ENCODE measurements at regions not wholly inside any gene's neighbourhood (a gene's known extent, or its start where the extent isn't known, plus 50 kb on each side); places are given as distances from the start of the nearest gene placed in this dataset.
"Not testable (repeated sequence)": the region's sequence is repeated elsewhere in the genome, so short reads cannot be mapped to it uniquely, and the experiment has no call there.

DNA sequence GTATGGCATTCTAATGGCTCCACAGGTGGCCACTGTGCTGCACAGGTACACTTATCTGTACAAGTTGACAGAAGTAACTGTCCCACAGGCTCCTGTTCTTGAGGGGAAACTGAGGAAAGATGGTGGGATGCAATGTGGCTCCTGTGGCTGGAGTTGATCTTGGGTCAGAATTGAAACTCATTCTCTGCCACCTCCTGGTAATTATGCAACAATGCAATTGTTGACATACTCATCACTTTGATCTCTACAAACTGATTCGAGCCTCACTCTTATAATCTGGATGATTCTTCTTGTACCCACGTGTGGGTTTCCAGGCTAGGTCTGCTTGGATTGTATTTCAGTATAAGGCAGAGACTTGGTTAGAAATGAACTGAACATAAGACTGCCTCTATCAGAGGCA lies 148.8 kb downstream of the CCNG2 start:
- DNase-seq (ENCODE audit: low spot score): no peak

DNA sequence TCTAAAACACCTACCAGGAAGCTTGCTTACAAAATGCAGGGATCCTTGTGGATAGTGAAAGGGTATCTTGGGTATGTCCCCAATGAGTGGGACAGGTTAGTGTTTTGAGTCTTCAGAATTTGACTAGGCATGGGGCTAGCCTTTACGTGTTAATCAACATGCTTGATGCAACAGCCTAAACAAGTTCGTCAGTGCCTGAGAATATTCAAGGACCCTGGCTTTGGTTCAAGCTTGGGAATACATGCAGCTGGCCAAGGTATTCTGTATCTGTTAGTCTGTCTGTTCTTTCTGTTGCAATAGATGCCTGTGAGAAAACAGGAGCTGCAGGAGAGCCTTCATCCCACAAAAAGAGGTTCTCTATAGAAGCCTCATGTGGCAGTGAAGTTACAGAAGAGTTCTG lies 149.5 kb downstream of the CCNG2 start:
- no peak for DNase-seq (ENCODE audit: low spot score)

DNA sequence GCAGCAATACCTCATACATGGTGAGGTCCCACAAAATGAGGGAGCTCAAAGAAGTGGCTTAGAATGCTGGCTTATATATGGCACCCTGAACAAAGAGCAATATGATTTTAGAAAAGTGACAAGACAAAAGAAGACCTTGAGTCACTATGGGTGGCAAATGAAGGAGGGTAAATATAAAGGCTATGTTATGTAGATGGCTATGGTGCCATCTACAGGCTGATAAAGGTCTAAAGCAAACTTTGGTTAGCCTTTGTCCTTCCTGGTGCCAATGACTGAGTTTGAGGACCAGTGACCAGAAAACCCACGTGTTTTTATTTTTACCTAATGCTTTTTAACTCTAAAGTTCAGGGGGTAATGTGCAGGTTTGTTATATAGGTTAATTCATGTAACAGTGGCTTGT lies 151.8 kb downstream of the CCNG2 start:
- peak; percentile 6 for DNase-seq (ENCODE audit: low spot score)

DNA sequence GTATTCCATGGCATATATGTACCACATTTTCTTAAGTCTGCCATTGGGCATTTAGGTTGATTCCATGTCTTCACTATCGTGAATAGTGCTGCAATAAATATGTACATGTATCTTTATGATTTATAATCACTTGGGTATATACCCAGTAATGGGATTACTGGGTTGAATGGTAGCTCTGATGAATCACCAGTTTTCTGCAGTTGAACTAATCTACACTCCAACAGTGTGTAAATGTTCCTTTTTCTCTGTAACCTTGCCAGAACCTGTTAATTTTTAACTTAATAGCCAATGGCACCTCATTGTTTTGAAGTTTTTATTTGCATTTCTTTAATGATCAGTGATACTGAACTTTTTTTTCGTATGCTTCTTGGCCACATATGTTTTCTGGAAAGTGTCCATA lies 152.5 kb downstream of the CCNG2 start:
- no peak for DNase-seq (ENCODE audit: low spot score)

DNA sequence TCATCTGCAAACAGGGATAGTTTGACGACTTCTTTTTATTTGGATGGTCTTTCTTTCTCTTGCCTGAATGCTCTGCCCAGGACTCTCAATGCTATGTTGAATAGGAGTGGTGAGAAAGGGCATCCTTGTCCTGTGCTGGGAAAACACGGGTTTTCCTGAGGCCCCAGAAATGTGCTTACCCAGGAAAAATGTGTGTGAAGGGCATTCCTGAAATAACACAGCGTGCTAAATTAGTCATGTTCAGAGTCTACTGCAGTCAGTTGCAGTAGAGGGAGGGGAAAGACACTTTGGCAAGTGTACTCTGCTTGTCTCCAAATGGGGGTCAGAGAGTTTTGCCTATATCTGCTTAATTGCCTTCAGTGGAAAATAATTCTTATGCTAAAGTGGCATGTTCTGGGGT lies 153.9 kb downstream of the CCNG2 start:
- DNase-seq (ENCODE audit: low spot score): no peak

DNA sequence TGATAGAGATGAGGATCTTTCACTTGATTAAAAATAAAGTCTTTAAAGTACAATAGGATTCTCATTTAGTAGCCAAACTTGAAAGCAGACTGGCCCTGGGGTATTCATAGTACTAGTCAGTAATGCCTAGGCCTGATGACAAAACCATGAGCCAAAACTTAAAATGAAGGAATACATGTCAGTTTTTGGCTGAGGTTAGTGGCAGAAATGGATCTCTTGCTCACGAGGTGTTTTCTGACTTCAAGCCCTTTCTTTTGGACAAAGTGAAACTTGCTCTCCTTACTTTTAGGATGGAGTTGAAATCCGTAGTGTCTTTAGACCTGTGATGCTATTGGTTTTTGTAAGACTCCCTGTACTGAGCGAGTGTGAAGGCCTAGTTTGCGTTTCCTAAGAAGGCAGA lies 157.7 kb downstream of the CCNG2 start:
- no peak for DNase-seq (ENCODE audit: low spot score)

DNA sequence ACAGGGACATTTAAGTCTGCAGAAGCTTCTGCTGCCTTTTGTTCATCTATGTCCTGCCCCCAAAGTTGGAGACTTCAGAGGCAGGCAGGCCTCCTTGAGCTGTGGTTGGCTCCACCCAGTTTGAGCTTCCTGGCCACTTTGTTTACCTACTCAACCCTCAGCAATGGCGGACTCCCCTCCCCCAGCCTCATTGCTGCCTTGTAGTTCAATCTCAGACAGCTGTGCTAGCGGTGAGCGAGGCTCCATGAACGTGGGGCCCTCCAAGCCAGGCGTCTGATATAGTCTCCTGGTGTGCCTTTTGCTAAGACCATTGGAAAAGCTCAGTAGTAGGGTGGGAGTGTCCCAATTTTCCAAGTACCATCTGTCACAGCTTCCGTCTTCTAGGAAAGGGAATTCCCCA lies 170.1 kb downstream of the CCNG2 start:
- DNase-seq (ENCODE audit: low spot score): no peak

DNA sequence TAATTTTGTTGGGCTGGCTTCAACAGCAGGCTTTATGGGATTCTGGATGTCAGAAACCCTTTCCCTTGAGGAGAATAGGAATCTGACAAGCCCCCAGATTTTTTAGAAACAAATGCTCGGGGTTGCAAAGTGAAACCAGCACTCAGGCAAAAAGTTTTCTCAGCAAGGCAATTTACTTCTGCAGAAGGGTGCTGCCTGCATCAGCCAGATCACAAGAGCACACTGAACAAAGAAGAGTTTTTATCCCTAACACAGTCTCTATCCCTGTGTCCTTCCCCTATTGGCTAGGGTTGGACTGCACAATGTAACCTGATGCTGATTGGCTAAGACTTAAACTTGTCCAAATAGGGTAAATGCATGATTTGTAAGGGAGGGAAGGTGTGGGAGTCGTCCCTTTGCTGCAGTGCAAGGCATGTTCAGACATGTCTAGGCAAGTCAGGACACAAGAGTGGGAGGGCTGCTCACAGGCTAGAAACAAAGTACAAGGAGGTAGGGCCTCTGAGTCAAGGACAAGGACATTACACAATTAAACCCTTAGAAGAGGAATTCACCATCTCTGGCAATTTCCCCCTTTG lies 175.8 kb downstream of the CCNG2 start:
- no peak for DNase-seq (ENCODE audit: low spot score)

DNA sequence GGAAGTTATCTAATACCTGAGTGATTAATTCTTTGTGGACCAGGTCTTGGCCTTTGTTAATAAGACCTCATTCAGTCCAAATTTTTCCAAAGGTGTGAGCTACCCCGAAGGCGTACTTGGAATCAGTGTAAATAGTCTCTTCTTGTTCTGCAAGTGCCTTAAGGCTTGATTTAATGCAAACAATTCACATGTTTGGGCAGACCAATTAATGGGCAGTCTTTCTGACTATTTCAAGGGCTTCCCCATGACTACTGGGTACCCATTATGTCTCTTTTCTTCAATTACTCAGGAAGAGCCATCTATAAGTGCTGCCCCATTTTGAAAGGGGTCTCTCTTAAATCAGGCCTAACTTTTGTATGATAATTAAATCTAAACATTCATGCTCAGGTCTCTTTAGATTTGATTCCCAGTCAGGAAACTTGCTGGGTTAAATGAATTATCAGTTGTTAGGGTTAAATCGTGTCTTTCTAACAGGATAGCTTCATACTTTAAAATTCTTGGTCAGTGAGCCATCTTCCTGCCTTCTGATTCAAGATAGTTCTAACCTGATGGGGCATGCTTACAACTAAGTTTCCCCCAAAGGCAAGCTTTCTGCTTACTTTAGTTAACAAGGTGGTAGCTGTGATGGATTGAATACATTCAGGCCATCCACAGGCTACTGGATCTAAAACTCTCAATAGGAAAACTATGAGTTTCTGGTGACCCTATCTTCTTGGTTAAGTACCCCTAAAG lies 179.6 kb downstream of the CCNG2 start:
- no peak for DNase-seq (ENCODE audit: low spot score)

DNA sequence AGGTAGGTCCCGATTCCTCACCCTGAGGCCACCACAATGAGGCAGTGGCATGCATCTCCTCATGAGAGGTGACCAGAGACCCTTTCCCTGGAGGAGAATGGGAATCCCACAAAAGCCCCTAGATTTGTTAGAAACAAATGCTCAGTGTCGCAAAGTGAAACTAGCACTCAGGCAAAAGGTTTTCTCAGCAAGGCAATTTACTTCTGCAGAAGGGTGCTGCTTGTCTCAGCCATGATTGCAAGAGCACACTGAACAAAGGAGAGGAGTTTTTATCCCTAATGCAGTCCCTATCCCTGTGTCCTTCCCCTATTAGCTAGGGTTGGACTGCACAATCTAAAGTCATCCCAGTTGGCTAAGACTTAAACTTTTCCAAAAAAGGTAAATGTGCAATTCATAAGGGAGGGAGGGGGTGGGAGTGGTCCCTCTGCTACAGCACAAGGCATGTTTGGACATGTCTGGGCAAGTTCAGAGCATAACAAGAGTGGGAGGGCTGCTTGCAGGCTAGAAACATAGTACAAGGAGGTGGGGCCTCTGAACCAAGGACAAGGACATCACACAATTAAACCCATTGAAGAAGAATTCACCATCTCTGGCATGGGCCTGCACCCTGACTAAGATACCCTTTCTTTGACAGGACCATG lies 185.3 kb downstream of the CCNG2 start:
- no peak for DNase-seq (ENCODE audit: low spot score)

DNA sequence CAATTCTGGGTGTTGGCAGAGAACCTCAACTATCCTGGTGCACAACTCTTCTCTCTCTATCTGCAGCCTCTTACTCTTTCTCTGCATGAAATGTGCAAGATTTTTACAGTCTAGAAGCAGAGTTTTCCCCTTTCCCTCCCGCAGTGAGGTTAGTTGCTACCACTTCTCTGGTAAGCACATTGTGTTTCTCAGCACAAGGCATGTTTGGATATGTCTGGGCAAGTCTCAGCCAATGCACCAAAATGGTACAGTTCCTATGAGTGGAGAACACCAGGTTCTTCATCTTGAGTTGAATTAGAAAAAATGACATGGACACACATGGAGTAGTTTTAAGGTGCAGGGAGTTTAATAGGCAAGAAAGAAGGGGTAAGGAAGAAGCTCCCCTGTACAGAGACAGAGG lies 187.0 kb downstream of the CCNG2 start:
- DNase-seq (ENCODE audit: low spot score): no peak

DNA sequence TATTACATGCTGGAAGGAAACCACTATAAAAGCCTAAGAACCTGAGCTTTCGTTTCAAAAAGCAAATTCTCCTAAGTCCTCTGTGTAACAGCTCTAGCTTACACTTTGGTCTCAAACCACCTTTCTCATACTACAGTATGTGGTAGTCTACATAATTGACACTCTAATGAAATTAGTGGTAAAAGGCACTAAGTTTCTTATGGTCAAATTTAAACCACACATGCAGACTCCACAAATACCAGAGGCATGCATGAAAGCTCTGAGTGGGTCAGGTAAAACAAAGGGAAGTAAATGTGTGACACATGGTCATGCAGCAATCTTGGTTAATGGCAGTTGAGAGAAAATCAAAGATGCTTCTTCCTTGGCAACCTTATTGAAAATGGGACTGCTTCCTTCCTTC lies 187.8 kb downstream of the CCNG2 start:
- DNase-seq (ENCODE audit: low spot score): no peak

DNA sequence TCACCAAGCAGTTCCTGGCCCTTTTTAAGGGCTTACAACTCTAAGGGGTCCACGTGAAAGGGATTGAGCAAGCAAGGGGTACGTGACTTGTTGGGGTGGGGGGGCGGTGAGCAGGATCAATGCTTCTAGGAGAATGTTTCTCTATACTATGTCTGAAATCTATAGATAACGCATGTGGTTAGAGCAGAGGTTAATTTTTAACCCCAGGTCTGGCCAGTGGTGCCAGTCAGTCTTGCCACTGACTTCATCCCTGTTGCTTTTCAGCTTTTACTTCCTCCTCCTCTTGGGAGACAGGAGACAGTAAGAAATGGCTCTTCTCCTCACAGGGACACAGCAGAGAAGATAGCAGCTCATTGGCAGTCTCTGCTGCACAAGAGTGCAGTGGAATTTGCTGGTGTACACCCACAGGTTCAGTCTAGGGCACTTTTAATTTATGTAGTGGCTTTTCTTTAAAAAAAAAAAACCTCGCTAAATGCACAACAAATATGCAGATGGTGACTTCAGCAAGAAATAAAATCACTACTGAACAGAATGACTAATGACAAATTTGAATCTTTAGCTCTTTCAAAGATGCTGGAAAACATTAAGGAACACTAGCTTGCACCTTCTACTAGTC lies 190.5 kb downstream of the CCNG2 start:
- no peak for DNase-seq (ENCODE audit: low spot score)

DNA sequence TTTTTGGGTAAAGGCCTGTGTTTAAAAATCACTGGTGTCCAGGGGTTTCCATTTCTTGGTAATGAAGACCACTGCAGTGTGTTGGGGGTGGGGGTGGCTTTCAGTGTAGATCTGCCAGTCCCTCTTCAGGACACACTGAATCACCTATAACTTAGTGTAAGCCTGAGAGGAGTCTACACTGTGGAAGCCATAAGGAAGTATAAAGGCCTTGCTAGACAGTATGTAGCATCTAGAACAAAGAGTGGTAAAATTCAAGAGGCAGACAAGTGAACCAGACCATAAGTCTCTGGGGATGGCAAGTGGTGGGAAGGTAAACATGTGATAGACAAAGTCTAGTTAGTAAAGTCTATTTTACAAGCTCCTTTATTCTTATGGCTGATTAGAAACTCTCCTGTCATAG lies 191.8 kb downstream of the CCNG2 start:
- DNase-seq (ENCODE audit: low spot score): no peak

DNA sequence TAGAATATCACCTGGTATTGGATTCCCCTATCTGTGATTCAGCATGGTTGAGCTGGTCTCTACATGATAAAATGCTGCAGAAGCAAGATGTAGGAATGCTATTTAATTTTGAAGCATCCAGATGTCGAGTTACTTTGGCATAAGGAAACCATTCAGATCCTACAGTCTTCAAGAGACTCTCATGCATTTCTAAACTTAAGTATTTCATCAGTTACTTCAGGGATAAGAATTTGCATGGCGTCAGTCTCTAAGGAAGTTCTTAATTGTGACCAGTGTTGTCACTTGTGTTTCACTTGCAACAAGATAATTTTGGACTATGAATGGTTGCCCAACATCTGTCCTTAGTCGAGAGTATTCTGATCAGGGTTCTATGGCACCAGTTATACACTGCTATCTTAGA lies 192.4 kb downstream of the CCNG2 start:
- no peak for DNase-seq (ENCODE audit: low spot score)

DNA sequence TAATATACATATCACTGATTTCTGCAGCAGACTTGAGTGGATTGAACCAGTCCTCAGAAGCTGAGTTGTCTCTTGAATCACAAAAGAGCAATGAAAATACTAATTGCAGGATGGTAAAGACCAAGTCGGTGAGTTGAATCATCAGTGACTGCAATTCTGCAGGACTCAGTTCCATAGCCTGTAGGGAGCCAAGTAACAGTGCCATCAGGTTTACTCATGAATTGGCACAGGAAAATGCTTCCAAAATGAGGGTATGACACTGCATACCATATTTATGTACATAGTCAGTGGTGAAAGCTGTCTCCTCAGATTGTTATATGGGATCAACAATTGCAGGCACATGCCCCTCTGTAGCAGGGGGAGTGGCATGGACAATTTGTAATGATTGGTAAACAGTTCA lies 192.8 kb downstream of the CCNG2 start:
- DNase-seq (ENCODE audit: low spot score): no peak

DNA sequence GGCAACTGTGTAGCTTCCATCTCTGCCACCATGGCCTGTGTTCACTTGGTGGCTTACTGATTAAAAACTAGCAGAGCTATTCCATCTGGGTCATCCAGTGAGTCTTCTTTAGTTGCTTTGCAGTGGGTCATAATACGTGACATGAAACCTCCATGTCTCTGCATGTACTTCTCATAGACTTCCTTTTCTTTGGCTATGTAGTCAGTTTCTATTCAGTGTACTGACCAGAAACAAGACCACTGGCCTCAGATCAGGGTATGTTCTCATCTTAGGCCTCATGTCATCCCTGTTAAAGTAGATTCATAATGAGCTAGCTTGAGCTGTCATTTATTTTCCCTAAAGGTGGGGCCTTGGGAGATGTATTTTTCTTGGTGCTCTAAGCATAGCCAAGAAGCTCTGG lies 195.2 kb downstream of the CCNG2 start:
- DNase-seq (ENCODE audit: low spot score): no peak

DNA sequence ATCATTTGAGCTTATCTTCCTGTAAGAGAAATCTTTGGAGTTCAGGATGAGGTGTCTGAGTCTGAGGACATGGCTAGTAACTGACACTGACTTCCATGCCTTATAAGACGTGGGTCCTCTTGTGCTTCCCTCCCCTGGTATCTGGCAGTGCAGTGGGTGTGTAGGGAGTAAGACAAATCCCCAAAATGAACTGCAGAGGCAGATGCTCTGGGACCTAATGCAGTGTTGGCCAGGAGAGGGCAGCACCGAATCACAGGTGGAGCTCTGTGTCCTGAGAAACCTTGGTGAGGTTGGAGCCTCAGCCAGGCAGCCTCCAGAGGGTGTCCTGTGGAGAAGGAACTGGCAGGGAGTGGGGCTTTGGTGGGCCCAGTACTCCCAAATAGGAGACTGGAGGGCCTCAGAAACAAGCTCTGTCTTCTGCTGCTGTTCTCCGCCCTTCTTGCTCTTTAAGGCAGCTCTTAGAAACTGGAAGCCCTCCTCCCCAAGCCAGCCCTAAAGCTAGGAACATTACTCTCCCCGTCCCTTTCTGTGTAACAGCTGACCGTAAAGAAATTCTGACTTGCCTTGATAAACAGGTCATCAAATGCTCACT lies 196.8 kb downstream of the CCNG2 start:
- DNase-seq (ENCODE audit: low spot score): not testable (repeated sequence)

DNA sequence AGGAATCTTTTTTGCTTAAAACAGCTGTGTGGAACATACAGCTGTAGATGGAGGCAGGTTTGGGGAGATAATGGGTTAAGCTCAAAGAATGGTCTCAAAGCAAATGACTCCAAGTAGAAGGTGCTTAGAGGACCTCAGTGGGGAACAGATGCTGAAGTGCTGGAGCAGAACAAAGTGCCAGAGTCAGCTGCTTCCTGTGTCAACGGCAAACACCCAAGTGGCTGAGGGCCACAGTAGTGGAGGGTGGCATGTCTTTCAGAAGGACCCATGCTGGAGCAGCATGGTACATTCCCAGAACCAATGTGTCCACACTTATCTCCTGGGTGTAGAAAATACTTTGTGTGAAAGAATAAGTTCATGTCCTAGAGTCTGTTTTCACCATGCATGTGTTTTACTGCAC lies 197.5 kb downstream of the CCNG2 start:
- DNase-seq (ENCODE audit: low spot score): no peak

DNA sequence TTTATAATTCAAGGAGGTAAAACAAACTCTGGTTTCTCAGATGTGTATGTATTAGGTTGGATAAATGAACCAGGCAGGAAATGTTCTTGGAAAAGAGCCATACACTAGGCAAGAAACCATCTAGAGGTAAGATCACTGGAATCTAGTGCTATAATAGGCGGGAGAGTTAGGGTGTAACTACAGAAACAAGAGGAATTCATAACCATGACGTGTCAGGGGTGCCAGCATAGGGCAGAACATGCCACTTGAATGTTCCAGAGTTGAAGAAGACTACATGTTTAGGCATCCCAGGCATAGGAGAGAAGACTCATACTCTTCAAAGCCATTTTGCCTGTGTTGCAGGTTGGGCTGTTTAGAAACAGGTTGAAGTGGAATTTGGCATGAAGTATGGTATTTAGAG lies 198.7 kb downstream of the CCNG2 start:
- DNase-seq (ENCODE audit: low spot score): no peak

DNA sequence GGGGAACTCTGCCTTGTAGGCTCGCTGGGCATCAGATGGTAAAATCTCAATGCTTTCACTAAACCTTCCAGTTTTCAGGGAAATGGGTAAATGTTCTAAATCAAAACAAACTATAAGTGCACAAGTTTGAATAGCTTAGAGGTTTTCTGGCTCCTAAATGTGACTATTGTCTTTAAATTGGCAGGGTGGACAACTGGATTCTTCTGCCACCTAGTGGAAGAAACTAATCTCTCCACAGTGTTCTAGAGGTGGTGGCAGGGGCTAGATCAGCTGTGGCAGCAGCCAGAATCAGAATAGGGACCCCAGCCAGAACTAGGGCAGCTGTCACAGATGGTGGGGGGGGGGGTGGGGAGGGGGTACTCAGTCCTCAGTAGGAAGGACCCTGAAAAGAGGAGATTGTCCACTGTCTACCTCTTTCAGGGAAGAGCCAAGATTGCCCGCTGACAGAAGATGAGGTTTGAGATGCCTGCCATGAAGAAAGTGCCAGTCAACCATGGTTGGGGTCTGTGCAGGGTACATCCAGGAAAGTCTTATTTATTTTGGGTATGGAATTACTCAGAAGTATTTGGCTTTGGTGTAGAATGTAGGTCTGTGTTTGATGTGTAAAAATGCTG lies 201.4 kb downstream of the CCNG2 start:
- peak; percentile 12 for DNase-seq (ENCODE audit: low spot score)

DNA sequence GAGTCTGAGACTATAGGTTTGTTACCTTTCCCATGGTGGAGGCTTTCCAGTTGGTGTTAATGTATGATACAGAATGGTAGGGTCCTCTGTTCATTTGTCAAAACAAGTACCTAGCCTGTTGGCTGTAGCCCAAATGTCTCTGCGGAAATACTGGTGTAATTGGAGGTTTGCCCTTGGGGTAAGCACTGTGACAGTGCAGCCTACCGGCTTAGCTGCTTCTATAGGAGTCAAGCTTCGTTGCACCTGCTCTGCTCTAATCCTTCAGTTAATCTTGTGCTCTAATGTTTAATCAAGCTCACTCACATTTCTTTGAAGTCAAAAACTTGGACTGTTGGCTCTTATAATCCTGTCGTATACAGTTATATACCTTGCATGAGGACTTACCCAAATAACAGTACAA lies 203.4 kb downstream of the CCNG2 start:
- DNase-seq (ENCODE audit: low spot score): no peak

Measured in SK-N-DZ (cell line).